Nephron progenitor cell (in vitro differentiated cells): ENCODE measurements at regions not wholly inside any gene's neighbourhood (a gene's known extent, or its start where the extent isn't known, plus 50 kb on each side); places are given as distances from the start of the nearest gene placed in this dataset.

ENCODE experiments used
- DNase-seq: peaks from one replicate; pipeline ENCODE4 v3.0.0; 2021
- H3K27ac Mint-ChIP-seq: 2 replicates; pipeline ENCODE4 v1.8.0; 2021; ENCODE audit warnings: mild to moderate bottlenecking, moderate library complexity, mixed read lengths
- H3K27me3 Mint-ChIP-seq: 2 replicates; pipeline ENCODE4 v1.8.0; 2021; ENCODE audit warnings: mild to moderate bottlenecking, low read depth, mixed read lengths; ENCODE audit not compliant: poor library complexity
- H3K36me3 Mint-ChIP-seq: 2 replicates; pipeline ENCODE4 v1.8.0; 2021; ENCODE audit warnings: low read depth, mixed read lengths
- H3K4me1 Mint-ChIP-seq: 2 replicates; pipeline ENCODE4 v1.8.0; 2021; ENCODE audit warnings: mixed read lengths
- H3K4me3 Mint-ChIP-seq: 2 replicates; pipeline ENCODE4 v1.8.0; 2021; ENCODE audit warnings: mild to moderate bottlenecking, moderate library complexity, mixed read lengths
- H3K9me3 Mint-ChIP-seq: 2 replicates; pipeline ENCODE4 v1.8.0; 2021; ENCODE audit warnings: mild to moderate bottlenecking, moderate library complexity, mixed read lengths
- CTCF ChIP-seq: fragments of 200-600 bp; sonication (generic); IDR thresholded peaks from 2 replicates; pipeline ENCODE4 v1.5.0; 2021; ENCODE audit warnings: antibody characterized with exemption

GRCh38 chr4:160814726-160815125 lies 1349.1 kb downstream of the FSTL5 start:
- Mint-ChIP-seq H3K4me3 (no peak overlapping the region), H3K27ac (no peak overlapping the region), H3K9me3 (no peaks in the 10 kb centered on the region), H3K4me1 (no peaks in the 10 kb centered on the region), H3K36me3 (no peaks in the 10 kb centered on the region), H3K27me3 (no peaks in the 10 kb centered on the region)
- no peak for DNase-seq
- no peak for TF ChIP-seq CTCF

- H3K36me3 Mint-ChIP-seq, result no peaks in the 10 kb centered on the region
- TF ChIP-seq CTCF, result no peak
- H3K27me3 Mint-ChIP-seq, result no peaks in the 10 kb centered on the region
- no peaks in the 10 kb centered on the region for H3K4me1 Mint-ChIP-seq
- H3K4me3 Mint-ChIP-seq, result no peak overlapping the region
- no peak for DNase-seq
- H3K27ac Mint-ChIP-seq, result no peak overlapping the region
- peaks cover 5% of the 10 kb centered on the region for H3K9me3 Mint-ChIP-seq
These were observed 1345.2 kb downstream of the FSTL5 start for GRCh38 chr4:160818571-160818970.

- Mint-ChIP-seq H3K9me3 (peaks cover 5% of the 10 kb centered on the region), H3K4me1 (no peaks in the 10 kb centered on the region), H3K27me3 (no peaks in the 10 kb centered on the region), H3K36me3 (no peaks in the 10 kb centered on the region), H3K27ac (no peak overlapping the region), H3K4me3 (no peak overlapping the region)
- no peak for DNase-seq
- TF ChIP-seq CTCF, result no peak
These were observed 1344.0 kb downstream of the FSTL5 start for GRCh38 chr4:160819791-160820190.

GRCh38 chr4:160824481-160824880 lies 1339.3 kb downstream of the FSTL5 start:
- Mint-ChIP-seq H3K36me3 (no peaks in the 10 kb centered on the region), H3K4me1 (no peaks in the 10 kb centered on the region), H3K27me3 (no peaks in the 10 kb centered on the region), H3K9me3 (peaks cover 5% of the 10 kb centered on the region), H3K27ac (no peak overlapping the region), H3K4me3 (no peak overlapping the region)
- no peak for DNase-seq
- TF ChIP-seq CTCF, result no peak

- Mint-ChIP-seq H3K36me3 (no peaks in the 10 kb centered on the region), H3K4me3 (no peak overlapping the region), H3K4me1 (no peaks in the 10 kb centered on the region), H3K27me3 (no peaks in the 10 kb centered on the region), H3K9me3 (peaks cover 5% of the 10 kb centered on the region), H3K27ac (no peak overlapping the region)
- no peak for TF ChIP-seq CTCF
- no peak for DNase-seq
These were observed 1338.0 kb downstream of the FSTL5 start for GRCh38 chr4:160825644-160826338.

- Mint-ChIP-seq H3K36me3 (no peaks in the 10 kb centered on the region), H3K4me1 (no peaks in the 10 kb centered on the region), H3K27ac (no peak overlapping the region), H3K9me3 (peaks cover 5% of the 10 kb centered on the region), H3K27me3 (no peaks in the 10 kb centered on the region), H3K4me3 (no peak overlapping the region)
- no peak for TF ChIP-seq CTCF
- DNase-seq, result no peak
These were observed 1337.5 kb downstream of the FSTL5 start for GRCh38 chr4:160826339-160826679.
